LNCAP (cell line): ENCODE measurements at regions not wholly inside any gene's neighbourhood (a gene's known extent, or its start where the extent isn't known, plus 50 kb on each side); places are given as distances from the start of the nearest gene placed in this dataset.

Experiments
- CTCF ChIP-seq: fragments of 450-650 bp; IDR thresholded peaks from 2 replicates; pipeline ENCODE4 v1.5.1; 2017; ENCODE audit warnings: mild to moderate bottlenecking

- TF ChIP-seq CTCF = no peak
These were observed 175.7 kb upstream of the FBXO33 start for GRCh38 chr14:39607978-39608377.

DNA sequence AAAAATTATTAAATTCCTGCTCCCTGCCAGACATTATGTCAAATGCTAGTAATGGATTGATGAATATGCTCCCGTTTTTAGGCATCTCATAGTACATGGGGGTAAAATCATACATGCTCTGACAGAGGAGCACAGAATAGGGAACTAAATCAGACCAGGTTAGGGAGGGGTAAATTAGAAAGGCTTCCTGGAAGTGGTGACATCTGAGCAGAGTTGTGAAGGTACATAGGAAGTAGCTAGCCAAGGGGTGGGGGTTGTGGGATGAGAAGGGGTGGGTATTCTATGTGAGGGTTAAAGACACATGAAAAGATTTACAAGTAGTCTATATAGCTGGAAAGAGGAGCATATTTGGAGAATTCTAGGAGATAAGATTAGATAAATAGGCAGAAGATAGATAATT lies 171.7 kb upstream of the FBXO33 start:
- TF ChIP-seq CTCF = no peak

GRCh38 chr14:39593377-39593776 lies 161.1 kb upstream of the FBXO33 start:
- no peak for TF ChIP-seq CTCF

DNA sequence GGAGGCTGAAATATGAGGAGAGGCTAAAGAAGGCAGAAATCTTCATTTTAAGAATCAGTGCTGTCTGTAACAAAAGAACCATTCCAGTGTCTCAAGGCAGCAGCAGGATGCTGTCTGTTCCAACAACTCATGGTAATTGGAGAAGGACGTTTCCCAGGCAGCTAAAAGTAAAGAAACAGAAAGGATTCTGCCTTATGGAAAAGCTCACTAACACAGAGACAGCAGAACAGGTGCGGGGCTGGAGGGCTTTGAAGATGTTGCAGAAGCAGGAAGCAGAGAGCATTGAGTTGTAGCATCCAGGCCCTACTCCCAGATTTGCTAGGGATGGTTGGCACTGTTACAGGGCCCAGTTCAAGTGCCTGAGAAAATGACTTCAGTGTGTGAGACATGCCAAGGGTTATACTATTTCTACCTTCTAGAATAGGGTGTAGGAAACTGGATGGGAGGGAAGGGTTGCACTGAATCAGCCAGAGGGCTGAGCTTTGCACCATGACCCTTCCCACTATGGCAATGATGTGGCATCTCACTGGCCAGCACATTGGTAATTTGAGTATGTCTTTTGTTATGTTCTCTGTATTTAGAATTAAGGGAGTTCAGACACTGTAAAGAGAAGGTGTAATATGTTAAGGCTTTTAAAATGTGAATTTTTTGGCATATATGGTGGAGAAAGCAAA lies 160.0 kb upstream of the FBXO33 start:
- TF ChIP-seq CTCF = no peak

DNA sequence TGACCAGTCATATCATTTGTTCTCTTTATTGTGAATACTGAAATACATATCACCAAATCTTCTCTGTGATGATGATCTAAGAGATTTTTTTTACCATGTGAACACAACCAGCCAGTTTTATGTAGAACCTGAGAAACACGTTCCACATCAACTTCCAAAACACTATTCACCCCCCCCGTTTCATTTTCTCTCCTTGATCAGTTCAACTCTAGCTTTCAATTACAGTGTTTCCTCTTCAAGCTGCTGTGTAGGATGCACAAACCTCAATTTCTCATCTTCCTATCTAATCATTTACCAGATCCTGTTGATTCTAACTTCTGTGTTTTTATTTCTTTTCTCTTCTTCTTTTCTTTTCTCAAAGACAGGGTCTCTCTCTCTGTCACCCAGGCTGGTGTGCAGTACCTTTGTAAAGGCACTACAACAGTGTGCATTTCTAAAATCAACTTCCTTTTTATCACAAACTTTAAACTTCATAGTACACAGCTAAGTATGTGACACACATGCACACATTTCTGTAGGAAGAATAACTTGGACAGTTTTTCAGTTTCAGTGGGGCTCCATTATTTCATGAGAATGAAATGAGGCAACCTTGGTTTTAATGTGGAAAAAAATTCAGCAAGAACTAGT lies 149.9 kb upstream of the FBXO33 start:
- TF ChIP-seq CTCF = no peak

- peak; percentile 53; the same call in 1 of the 2 replicates for TF ChIP-seq CTCF
These were observed 149.2 kb upstream of the FBXO33 start for GRCh38 chr14:39581474-39581873.

GRCh38 chr14:39580696-39581095 lies 148.5 kb upstream of the FBXO33 start:
- TF ChIP-seq CTCF = no peak
